ENCODE measurements at regions not wholly inside any gene's neighbourhood (a gene's known extent, or its start where the extent isn't known, plus 50 kb on each side); places are given as distances from the start of the nearest gene placed in this dataset.

- Histone ChIP-seq H3K27me3 (ENCODE audit: low read length) (no peaks in the 10 kb centered on the region), H3K36me3 (ENCODE audit: low read length) (no peaks in the 10 kb centered on the region), H2AFZ (ENCODE audit: low read depth, low read length, severe bottlenecking) (no peak overlapping the region), H3K79me2 (ENCODE audit: insufficient read depth, low read length) (no peaks in the 10 kb centered on the region), H3K9me3 (ENCODE audit: insufficient read depth, low read length) (no peaks in the 10 kb centered on the region), H3K4me2 (ENCODE audit: low read depth, low read length, poor library complexity, severe bottlenecking) (no peak overlapping the region), H3K9me2 (replicated peaks; ENCODE audit: insufficient read depth, low read length) (no peaks in the 10 kb centered on the region), H3F3A (ENCODE audit: insufficient read depth) (no peaks in the 10 kb centered on the region), H4K20me1 (ENCODE audit: low read depth, low read length) (no peaks in the 10 kb centered on the region), H3K27ac (ENCODE audit: low read depth, low read length) (no peak overlapping the region), H3K4me3 (ENCODE audit: insufficient read depth, low read length, poor library complexity, severe bottlenecking) (no peak overlapping the region), H3K9ac (ENCODE audit: low read length) (no peak overlapping the region)
- TF ChIP-seq EZH2phosphoT487 (conservative IDR thresholded peaks at IDR 0.05; ENCODE audit: low read length) (no peak), CTCF (IDR thresholded peaks at IDR 0.05; ENCODE audit: insufficient read depth, low read length, poor library complexity, severe bottlenecking) (no peak)
Measured at GRCh38 chr12:90832427-90832826, 122.5 kb downstream of the CCER1 start.

GRCh38 chr12:90831712-90832111, 123.3 kb downstream of the CCER1 start:
- Histone ChIP-seq H3K36me3 (ENCODE audit: low read length) (no peaks in the 10 kb centered on the region), H3F3A (ENCODE audit: insufficient read depth) (no peaks in the 10 kb centered on the region), H3K9me2 (replicated peaks; ENCODE audit: insufficient read depth, low read length) (no peaks in the 10 kb centered on the region), H3K27me3 (ENCODE audit: low read length) (no peaks in the 10 kb centered on the region), H3K9me3 (ENCODE audit: insufficient read depth, low read length) (no peaks in the 10 kb centered on the region), H3K79me2 (ENCODE audit: insufficient read depth, low read length) (no peaks in the 10 kb centered on the region), H4K20me1 (ENCODE audit: low read depth, low read length) (no peaks in the 10 kb centered on the region), H3K4me3 (ENCODE audit: insufficient read depth, low read length, poor library complexity, severe bottlenecking) (no peak overlapping the region), H3K4me2 (ENCODE audit: low read depth, low read length, poor library complexity, severe bottlenecking) (no peak overlapping the region), H2AFZ (ENCODE audit: low read depth, low read length, severe bottlenecking) (no peak overlapping the region), H3K9ac (ENCODE audit: low read length) (no peak overlapping the region), H3K27ac (ENCODE audit: low read depth, low read length) (no peak overlapping the region)
- no peak for TF ChIP-seq EZH2phosphoT487 (conservative IDR thresholded peaks at IDR 0.05; ENCODE audit: low read length)
- TF ChIP-seq CTCF (IDR thresholded peaks at IDR 0.05; ENCODE audit: insufficient read depth, low read length, poor library complexity, severe bottlenecking): no peak

DNA sequence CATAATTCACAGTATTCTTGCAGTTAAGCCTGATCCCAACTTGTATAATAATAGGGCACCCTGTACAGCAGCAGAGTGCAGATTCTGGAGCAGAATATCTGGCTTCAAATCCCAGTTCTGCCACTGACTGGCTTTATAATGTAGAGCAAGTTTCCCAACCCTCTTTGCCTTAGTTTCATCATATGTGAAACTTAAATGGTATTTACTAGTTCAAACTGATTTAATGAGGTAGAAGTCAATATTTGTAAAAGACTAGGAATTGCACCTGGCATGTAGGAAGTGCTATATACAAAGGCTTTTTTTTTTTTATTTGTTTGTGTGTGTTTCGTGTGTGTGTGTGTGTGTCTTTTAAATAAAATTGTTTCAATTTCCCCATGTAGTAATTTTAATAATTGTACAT, 125.9 kb downstream of the CCER1 start:
- no peaks in the 10 kb centered on the region for H3K9me2 ChIP-seq (replicated peaks; ENCODE audit: insufficient read depth, low read length)
- H3K36me3 ChIP-seq (ENCODE audit: low read length): no peaks in the 10 kb centered on the region
- H4K20me1 ChIP-seq (ENCODE audit: low read depth, low read length): no peaks in the 10 kb centered on the region
- H3K4me2 ChIP-seq (ENCODE audit: low read depth, low read length, poor library complexity, severe bottlenecking): no peak overlapping the region
- no peaks in the 10 kb centered on the region for H3K27me3 ChIP-seq (ENCODE audit: low read length)
- no peak overlapping the region for H3K27ac ChIP-seq (ENCODE audit: low read depth, low read length)
- H3F3A ChIP-seq (ENCODE audit: insufficient read depth): no peaks in the 10 kb centered on the region
- no peak for TF ChIP-seq CTCF (IDR thresholded peaks at IDR 0.05; ENCODE audit: insufficient read depth, low read length, poor library complexity, severe bottlenecking)
- TF ChIP-seq EZH2phosphoT487 (conservative IDR thresholded peaks at IDR 0.05; ENCODE audit: low read length): no peak
- H2AFZ ChIP-seq (ENCODE audit: low read depth, low read length, severe bottlenecking): no peak overlapping the region
- no peak overlapping the region for H3K4me3 ChIP-seq (ENCODE audit: insufficient read depth, low read length, poor library complexity, severe bottlenecking)
- no peaks in the 10 kb centered on the region for H3K9me3 ChIP-seq (ENCODE audit: insufficient read depth, low read length)
- H3K79me2 ChIP-seq (ENCODE audit: insufficient read depth, low read length): no peaks in the 10 kb centered on the region
- no peak overlapping the region for H3K9ac ChIP-seq (ENCODE audit: low read length)

DNA sequence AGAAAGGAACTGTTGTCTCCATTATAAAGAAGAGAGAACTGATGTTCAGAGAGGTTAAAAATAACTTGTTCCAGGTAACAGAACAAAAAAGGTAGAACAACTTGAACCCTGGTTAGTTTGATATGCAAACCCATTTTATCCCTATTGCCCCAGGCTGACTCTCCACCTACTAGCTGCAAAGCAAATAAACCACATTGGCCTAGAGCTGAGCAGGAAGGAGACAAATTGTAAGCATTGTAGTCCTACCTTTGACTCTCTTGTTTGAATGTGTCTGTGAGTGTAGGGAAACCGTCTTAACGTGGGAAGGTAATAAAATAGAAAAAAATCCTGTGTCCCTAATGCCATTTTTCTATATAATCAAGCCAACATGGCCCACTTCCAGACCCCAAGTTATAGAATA, 126.4 kb downstream of the CCER1 start:
- Histone ChIP-seq H3K9me3 (ENCODE audit: insufficient read depth, low read length) (no peaks in the 10 kb centered on the region), H3K27me3 (ENCODE audit: low read length) (no peaks in the 10 kb centered on the region), H3K79me2 (ENCODE audit: insufficient read depth, low read length) (no peaks in the 10 kb centered on the region), H2AFZ (ENCODE audit: low read depth, low read length, severe bottlenecking) (no peak overlapping the region), H3K27ac (ENCODE audit: low read depth, low read length) (no peak overlapping the region), H3K9ac (ENCODE audit: low read length) (no peak overlapping the region), H3K9me2 (replicated peaks; ENCODE audit: insufficient read depth, low read length) (no peaks in the 10 kb centered on the region), H3F3A (ENCODE audit: insufficient read depth) (no peaks in the 10 kb centered on the region), H3K36me3 (ENCODE audit: low read length) (no peaks in the 10 kb centered on the region), H3K4me2 (ENCODE audit: low read depth, low read length, poor library complexity, severe bottlenecking) (no peak overlapping the region), H4K20me1 (ENCODE audit: low read depth, low read length) (no peaks in the 10 kb centered on the region), H3K4me3 (ENCODE audit: insufficient read depth, low read length, poor library complexity, severe bottlenecking) (no peak overlapping the region)
- TF ChIP-seq EZH2phosphoT487 (conservative IDR thresholded peaks at IDR 0.05; ENCODE audit: low read length) (no peak), CTCF (IDR thresholded peaks at IDR 0.05; ENCODE audit: insufficient read depth, low read length, poor library complexity, severe bottlenecking) (no peak)
